Endothelial cell of umbilical vein (primary cell): ENCODE measurements at regions not wholly inside any gene's neighbourhood (a gene's known extent, or its start where the extent isn't known, plus 50 kb on each side); places are given as distances from the start of the nearest gene placed in this dataset.

Experiments
- CTCF ChIP-seq, 2 donors: IDR thresholded peaks; 1 replicate in 1 of 2; 2 replicates in 1 of 2; pipeline ENCODE4 v1.5.1; 2011; ENCODE audit warnings: low read length in 2 of 2, mild to moderate bottlenecking in 2 of 2, moderate library complexity in 2 of 2, control low read depth in 1 of 2, inconsistent platforms in 1 of 2, low read depth in 1 of 2; ENCODE audit not compliant: insufficient read depth in 1 of 2; ENCODE audit errors: extremely low read depth in 1 of 2
- MYC ChIP-seq: IDR thresholded peaks from one replicate; pipeline ENCODE4 v1.6.1; 2011; ENCODE audit warnings: mild to moderate bottlenecking, low read depth, low read length
- POLR2A ChIP-seq: IDR thresholded peaks from 2 replicates; pipeline ENCODE4 v1.6.1; 2012; ENCODE audit warnings: low read depth, mild to moderate bottlenecking, control low read depth, low read length
- POLR2AphosphoS5 ChIP-seq: IDR thresholded peaks from 2 replicates; pipeline ENCODE4 v1.6.1; 2012; ENCODE audit warnings: low read depth, mild to moderate bottlenecking, control low read depth, low read length, moderate library complexity; ENCODE audit not compliant: insufficient read depth

GRCh38 chr2:17171446-17172049 is 346.7 kb downstream of the RAD51AP2 start:
- TF ChIP-seq POLR2AphosphoS5 (no peak), CTCF (IDR thresholded peaks at IDR 0.05; ENCODE audit: extremely low read depth in 1 of 2, insufficient read depth in 1 of 2, low read depth in 1 of 2, low read length in 2 of 2) (no peak), POLR2A (no peak), MYC (no peak)
